ENCODE measurements at regions not wholly inside any gene's neighbourhood (a gene's known extent, or its start where the extent isn't known, plus 50 kb on each side); places are given as distances from the start of the nearest gene placed in this dataset.
A peak's percentile ranks its signal among the peaks of the same experiment; 100 is the strongest.

GRCh38 chr22:49218142-49218541, 609.5 kb downstream of the BRD1 start:
- DNase-seq = no peak

GRCh38 chr22:49216579-49216978, 611.1 kb downstream of the BRD1 start:
- no peak for DNase-seq

- no peak for DNase-seq
Observed at GRCh38 chr22:49215840-49216239, 611.8 kb downstream of the BRD1 start.

- no peak for DNase-seq
Observed at GRCh38 chr22:49214976-49215375, 612.7 kb downstream of the BRD1 start.

GRCh38 chr22:49213731-49214352, 613.8 kb downstream of the BRD1 start:
- no peak for DNase-seq

- DNase-seq = no peak
Observed at GRCh38 chr22:49212466-49212865, 615.2 kb downstream of the BRD1 start.

GRCh38 chr22:49212002-49212401, 615.7 kb downstream of the BRD1 start:
- DNase-seq = no peak

- no peak for DNase-seq
Observed at GRCh38 chr22:49211176-49211575, 616.5 kb downstream of the BRD1 start.

GRCh38 chr22:49210606-49211005, 617.1 kb downstream of the BRD1 start:
- no peak for DNase-seq

GRCh38 chr22:49209452-49210195, 618.0 kb downstream of the BRD1 start:
- peak in 1 of 2 experiments; percentile 5 for DNase-seq

GRCh38 chr22:49208768-49209252, 618.9 kb downstream of the BRD1 start:
- no peak for DNase-seq

- DNase-seq = no peak
Observed at GRCh38 chr22:49208004-49208402, 619.7 kb downstream of the BRD1 start.

- no peak for DNase-seq
Observed at GRCh38 chr22:49207008-49208003, 620.4 kb downstream of the BRD1 start.

GRCh38 chr22:49206281-49206680, 621.4 kb downstream of the BRD1 start:
- DNase-seq = no peak

- no peak for DNase-seq
Observed at GRCh38 chr22:49205483-49205800, 622.2 kb downstream of the BRD1 start.

- DNase-seq = no peak
Observed at GRCh38 chr22:49204599-49205482, 622.8 kb downstream of the BRD1 start.

GRCh38 chr22:49203859-49204598, 623.6 kb downstream of the BRD1 start:
- DNase-seq = no peak

GRCh38 chr22:49203091-49203858, 624.4 kb downstream of the BRD1 start:
- no peak for DNase-seq

GRCh38 chr22:49202226-49202625, 625.4 kb downstream of the BRD1 start:
- DNase-seq = no peak

- no peak for DNase-seq
Observed at GRCh38 chr22:49201046-49201970, 626.4 kb downstream of the BRD1 start.

Data from NCI-H187 (cell line).